CD4-positive, alpha-beta memory T cell (primary cell): ENCODE measurements at regions not wholly inside any gene's neighbourhood (a gene's known extent, or its start where the extent isn't known, plus 50 kb on each side); places are given as distances from the start of the nearest gene placed in this dataset.

ENCODE experiments used
- CTCF ChIA-PET: fragments of 350-600 bp; sonication (Branson Sonifier 250); formaldehyde crosslinking; loops from one replicate; lab custom pipeline; 2021; ENCODE audit warnings: inconsistent platforms; ENCODE audit not compliant: partially characterized antibody; lab: Charles Lee
- POLR2A ChIA-PET: fragments of 350-600 bp; sonication (Branson Sonifier 250); formaldehyde crosslinking; loops from one replicate; lab custom pipeline; 2021; ENCODE audit not compliant: partially characterized antibody; lab: Charles Lee
- DNase-seq, 5 donors: peaks; one replicate each; pipeline versions ENCODE4 v3.0.0 to v3.0.0-alpha.2; 2020 to 2022; ENCODE audit warnings: mixed read lengths in 1 of 5
- H3K27ac ChIP-seq: one replicate; pipeline ENCODE4 v1.7.0; 2013; ENCODE audit warnings: low read depth, low read length
- H3K27me3 ChIP-seq: 2 replicates; pipeline ENCODE4 v1.7.0; 2013; ENCODE audit warnings: mild to moderate bottlenecking, low read length, moderate library complexity; ENCODE audit not compliant: insufficient read depth
- H3K36me3 ChIP-seq: 2 replicates; pipeline ENCODE4 v1.7.0; 2013; ENCODE audit warnings: mild to moderate bottlenecking, low read length, moderate library complexity; ENCODE audit not compliant: insufficient read depth
- H3K4me1 ChIP-seq: 2 replicates; pipeline ENCODE4 v1.7.0; 2013; ENCODE audit warnings: mild to moderate bottlenecking, low read length, moderate library complexity; ENCODE audit not compliant: insufficient read depth
- H3K4me3 ChIP-seq, 2 donors: one replicate each; pipeline ENCODE4 v1.7.0; 2013; ENCODE audit warnings: low read length in 2 of 2, mild to moderate bottlenecking in 1 of 2
- H3K9me3 ChIP-seq, 2 donors: one replicate each; pipeline ENCODE4 v1.7.0; 2013; ENCODE audit warnings: low read length in 2 of 2, control low read depth in 1 of 2; ENCODE audit not compliant: control insufficient read depth in 1 of 2
- H3K27ac Mint-ChIP-seq, 7 donors: one replicate each; pipeline ENCODE4 v1.8.0; 2020 to 2021; ENCODE audit warnings: mixed read lengths in 7 of 7, mild to moderate bottlenecking in 6 of 7, inconsistent platforms in 3 of 7, moderate library complexity in 3 of 7
- H3K27me3 Mint-ChIP-seq, 2 donors: one replicate each; pipeline ENCODE4 v1.8.0; 2020 to 2021; ENCODE audit warnings: mixed read lengths in 2 of 2
- H3K36me3 Mint-ChIP-seq, 2 donors: one replicate each; pipeline ENCODE4 v1.8.0; 2020 to 2021; ENCODE audit warnings: mixed read lengths in 2 of 2, inconsistent platforms in 1 of 2, mild to moderate bottlenecking in 1 of 2
- H3K4me1 Mint-ChIP-seq, 4 donors: one replicate each; pipeline ENCODE4 v1.8.0; 2020 to 2021; ENCODE audit warnings: mixed read lengths in 4 of 4, mild to moderate bottlenecking in 1 of 4
- H3K4me3 Mint-ChIP-seq, 8 donors: one replicate each; pipeline ENCODE4 v1.8.0; 2020 to 2021; ENCODE audit warnings: mixed read lengths in 8 of 8, mild to moderate bottlenecking in 7 of 8, moderate library complexity in 6 of 8, inconsistent platforms in 3 of 8
- H3K9me3 Mint-ChIP-seq, 8 donors: one replicate each; pipeline ENCODE4 v1.8.0; 2020 to 2021; ENCODE audit warnings: mixed read lengths in 8 of 8, mild to moderate bottlenecking in 5 of 8, inconsistent platforms in 3 of 8, moderate library complexity in 1 of 8
- intact Hi-C: fragments of 100-400 bp; cut with micrococcal nuclease; formaldehyde crosslinking; loops from one replicate; pipeline ENCODE4 v1.15.1; 2023

- intact Hi-C loops: no loop called here
- H3K27me3 Mint-ChIP-seq: no peaks in the 10 kb centered on the region
- CTCF ChIA-PET: no interaction called here
- H3K27me3 ChIP-seq: no peaks in the 10 kb centered on the region
- no peaks in the 10 kb centered on the region for H3K9me3 ChIP-seq
- H3K4me1 ChIP-seq: no peaks in the 10 kb centered on the region
- H3K36me3 Mint-ChIP-seq: no peaks in the 10 kb centered on the region
- no peak overlapping the region for H3K4me3 Mint-ChIP-seq
- H3K27ac ChIP-seq: no peak overlapping the region
- H3K9me3 Mint-ChIP-seq: peaks cover 0 to 3% (median 0%) of the 10 kb centered on the region in 8 donors
- DNase-seq: no peak
- no peak overlapping the region for H3K4me3 ChIP-seq
- no peak overlapping the region for H3K27ac Mint-ChIP-seq
- POLR2A ChIA-PET: no interaction called here
- H3K36me3 ChIP-seq: no peaks in the 10 kb centered on the region
- H3K4me1 Mint-ChIP-seq: no peaks in the 10 kb centered on the region
These were observed 196.6 kb upstream of the SALL3 start for GRCh38 chr18:78782951-78783563.

DNA sequence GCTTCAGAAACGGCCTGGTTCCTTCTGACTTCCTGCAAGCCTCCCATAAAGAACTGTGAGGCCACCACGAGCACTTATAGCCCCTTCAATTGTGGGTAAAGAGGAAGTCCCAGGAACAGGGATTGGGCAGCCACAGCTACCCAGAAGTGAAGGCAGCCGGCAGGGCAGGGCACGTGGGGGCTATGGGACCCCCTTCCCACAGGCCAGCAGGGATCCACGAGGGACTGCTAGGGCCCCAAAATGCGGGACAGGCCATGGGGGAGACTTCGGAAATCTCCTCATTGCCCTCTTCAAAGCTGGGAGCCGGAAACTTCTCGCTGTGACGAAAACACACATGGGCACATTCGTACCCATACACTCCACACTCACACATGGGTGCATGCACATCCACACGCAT, 196.1 kb upstream of the SALL3 start:
- H3K4me1 Mint-ChIP-seq: no peaks in the 10 kb centered on the region
- H3K9me3 Mint-ChIP-seq: peaks cover 0 to 3% (median 0%) of the 10 kb centered on the region in 8 donors
- Histone ChIP-seq H3K9me3 (no peaks in the 10 kb centered on the region), H3K36me3 (no peaks in the 10 kb centered on the region), H3K4me1 (no peaks in the 10 kb centered on the region), H3K27ac (no peak overlapping the region), H3K4me3 (no peak overlapping the region), H3K27me3 (no peaks in the 10 kb centered on the region)
- ChIA-PET CTCF (no interaction called here), POLR2A (no interaction called here)
- no peaks in the 10 kb centered on the region for H3K36me3 Mint-ChIP-seq
- no peaks in the 10 kb centered on the region for H3K27me3 Mint-ChIP-seq
- no peak overlapping the region for H3K27ac Mint-ChIP-seq
- intact Hi-C loops: no loop called here
- no peak for DNase-seq
- no peak overlapping the region for H3K4me3 Mint-ChIP-seq

DNA sequence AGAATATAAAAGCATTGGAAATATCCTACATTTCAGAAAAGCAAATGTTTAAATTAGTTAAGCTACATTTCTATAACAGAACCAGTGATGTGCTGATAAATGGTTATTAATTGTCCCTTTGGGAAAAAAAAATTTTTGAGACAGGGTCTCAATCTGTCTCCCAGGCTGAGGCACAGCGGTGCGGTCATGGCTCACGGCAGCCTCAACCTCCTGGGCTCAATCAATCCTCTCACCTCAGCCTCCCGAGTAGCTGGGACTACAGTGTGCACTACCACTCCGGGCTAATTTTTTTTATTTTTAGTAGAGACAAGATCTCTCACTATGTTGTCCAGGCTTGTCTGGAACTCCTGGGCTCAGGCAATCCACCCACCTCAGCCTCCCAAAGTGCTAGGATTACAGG, 194.8 kb upstream of the SALL3 start:
- H3K27ac ChIP-seq: no peak overlapping the region
- H3K4me3 ChIP-seq: no peak overlapping the region
- DNase-seq: no peak
- no peaks in the 10 kb centered on the region for H3K36me3 ChIP-seq
- no peaks in the 10 kb centered on the region for H3K9me3 ChIP-seq
- Mint-ChIP-seq H3K4me1 (no peaks in the 10 kb centered on the region), H3K9me3 (peaks cover 0 to 3% (median 0%) of the 10 kb centered on the region in 8 donors), H3K36me3 (no peaks in the 10 kb centered on the region), H3K4me3 (no peak overlapping the region), H3K27me3 (no peaks in the 10 kb centered on the region), H3K27ac (no peak overlapping the region)
- POLR2A ChIA-PET: no interaction called here
- no peaks in the 10 kb centered on the region for H3K4me1 ChIP-seq
- H3K27me3 ChIP-seq: no peaks in the 10 kb centered on the region
- intact Hi-C loops: no loop called here
- CTCF ChIA-PET: no interaction called here

DNA sequence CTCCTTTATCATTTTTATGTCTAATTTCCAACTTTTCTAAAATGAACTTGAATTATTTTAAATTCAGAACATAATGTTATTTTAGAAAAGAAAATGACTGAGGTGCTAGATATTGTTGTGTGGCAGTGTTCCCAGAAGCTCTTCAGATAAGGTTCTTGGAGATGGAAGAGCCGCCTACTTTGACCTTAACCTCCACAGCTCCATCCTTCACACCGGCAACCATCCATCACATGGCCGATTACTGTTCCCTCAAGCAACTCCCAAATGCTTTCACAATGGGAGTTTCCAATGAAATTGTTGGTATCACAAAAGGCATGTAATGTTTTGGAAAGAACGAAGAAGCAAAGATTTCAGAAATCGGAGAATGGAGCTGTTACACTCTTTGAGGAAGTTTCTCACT, 193.9 kb upstream of the SALL3 start:
- CTCF ChIA-PET: no interaction called here
- Histone ChIP-seq H3K4me3 (no peak overlapping the region), H3K9me3 (no peaks in the 10 kb centered on the region), H3K27me3 (no peaks in the 10 kb centered on the region), H3K36me3 (no peaks in the 10 kb centered on the region), H3K4me1 (no peaks in the 10 kb centered on the region), H3K27ac (no peak overlapping the region)
- Mint-ChIP-seq H3K27me3 (no peaks in the 10 kb centered on the region), H3K4me1 (no peaks in the 10 kb centered on the region), H3K9me3 (peaks cover 0 to 3% (median 0%) of the 10 kb centered on the region in 8 donors), H3K4me3 (no peak overlapping the region), H3K36me3 (no peaks in the 10 kb centered on the region), H3K27ac (no peak overlapping the region)
- intact Hi-C loops: no loop called here
- POLR2A ChIA-PET: no interaction called here
- no peak for DNase-seq

DNA sequence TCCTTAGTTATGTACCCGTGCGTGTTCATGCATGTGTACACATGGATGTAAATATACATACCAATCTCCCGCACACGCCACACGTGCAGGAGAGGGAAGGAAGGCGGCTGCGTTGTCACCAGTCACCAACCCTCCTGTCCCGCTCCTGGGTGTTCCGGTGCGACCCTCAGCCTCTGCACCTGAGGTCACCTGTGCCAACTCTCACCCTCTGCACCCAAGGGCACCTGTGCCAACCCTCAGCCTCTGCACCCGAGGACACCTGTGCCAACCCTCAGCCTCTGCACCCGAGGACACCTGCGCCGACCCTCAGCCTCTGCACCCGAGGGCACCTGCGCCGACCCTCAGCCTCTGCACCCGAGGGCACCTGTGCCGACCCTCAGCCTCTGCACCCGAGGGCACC, 192.8 kb upstream of the SALL3 start:
- CTCF ChIA-PET: no interaction called here
- H3K9me3 Mint-ChIP-seq: peaks cover 0 to 3% (median 0%) of the 10 kb centered on the region in 8 donors

DNA sequence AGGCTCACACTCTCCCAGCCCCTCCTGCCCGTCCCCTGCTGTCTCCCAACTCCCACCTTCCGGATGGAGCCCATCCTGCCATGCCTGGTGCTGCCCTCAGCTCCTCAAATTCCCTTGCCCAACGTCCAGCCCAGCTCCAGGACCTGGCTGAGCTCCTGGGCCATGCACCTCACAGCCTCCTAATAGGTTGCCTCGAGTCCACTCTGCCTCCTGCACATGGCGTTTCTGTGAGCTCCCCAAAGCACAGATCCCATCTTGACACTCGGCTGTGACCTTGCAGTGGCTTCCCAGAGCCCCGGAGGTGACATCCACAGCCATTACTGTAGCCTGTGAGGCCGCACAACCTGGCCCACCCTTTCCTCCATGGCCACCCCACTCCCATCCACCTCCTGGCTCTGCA, 191.9 kb upstream of the SALL3 start:
- H3K4me3 Mint-ChIP-seq: no peak overlapping the region
- H3K27ac ChIP-seq: no peak overlapping the region
- H3K4me1 Mint-ChIP-seq: no peaks in the 10 kb centered on the region
- no peaks in the 10 kb centered on the region for H3K36me3 ChIP-seq
- intact Hi-C loops: no loop called here
- no peak for DNase-seq
- H3K27me3 Mint-ChIP-seq: no peaks in the 10 kb centered on the region
- no peaks in the 10 kb centered on the region for H3K9me3 ChIP-seq
- H3K27me3 ChIP-seq: no peaks in the 10 kb centered on the region
- H3K9me3 Mint-ChIP-seq: peaks cover 0 to 3% (median 0%) of the 10 kb centered on the region in 8 donors
- H3K4me1 ChIP-seq: no peaks in the 10 kb centered on the region
- ChIA-PET CTCF (no interaction called here), POLR2A (no interaction called here)
- no peak overlapping the region for H3K27ac Mint-ChIP-seq
- no peaks in the 10 kb centered on the region for H3K36me3 Mint-ChIP-seq
- no peak overlapping the region for H3K4me3 ChIP-seq

More for the DNA sequence above, 192.8 kb upstream of the SALL3 start:
- Histone ChIP-seq H3K9me3 (no peaks in the 10 kb centered on the region), H3K36me3 (no peaks in the 10 kb centered on the region), H3K4me1 (no peaks in the 10 kb centered on the region), H3K4me3 (no peak overlapping the region), H3K27ac (no peak overlapping the region), H3K27me3 (no peaks in the 10 kb centered on the region)
- Mint-ChIP-seq H3K36me3 (no peaks in the 10 kb centered on the region), H3K27ac (peak overlapping the region in 1 of 7 donors; percentile 29), H3K27me3 (no peaks in the 10 kb centered on the region), H3K4me3 (no peak overlapping the region), H3K4me1 (no peaks in the 10 kb centered on the region)
- no peak for DNase-seq
- intact Hi-C loops: no loop called here
- POLR2A ChIA-PET: no interaction called here

DNA sequence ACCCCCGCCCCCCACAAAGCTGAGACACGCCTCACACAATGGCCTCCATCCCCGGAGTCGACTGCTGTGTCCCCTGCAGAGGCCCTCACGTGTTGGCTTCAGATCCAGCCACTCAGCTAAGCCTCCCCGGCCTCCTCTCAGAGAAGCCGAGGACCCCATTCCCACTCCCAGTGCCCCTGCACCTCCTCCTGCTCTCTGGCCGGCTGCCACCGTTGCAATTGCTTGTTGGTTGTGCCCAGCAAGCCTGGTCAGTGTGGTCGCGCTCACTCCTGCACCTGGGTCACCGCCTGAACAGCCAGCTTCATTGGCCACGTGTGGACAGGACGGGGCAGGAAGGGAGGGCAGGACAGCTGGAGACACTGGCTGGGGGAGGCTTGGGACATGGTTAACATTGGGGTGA, 191.5 kb upstream of the SALL3 start:
- Mint-ChIP-seq H3K9me3 (peaks cover 0 to 3% (median 0%) of the 10 kb centered on the region in 8 donors), H3K4me3 (no peak overlapping the region), H3K36me3 (no peaks in the 10 kb centered on the region), H3K27ac (no peak overlapping the region), H3K4me1 (no peaks in the 10 kb centered on the region), H3K27me3 (no peaks in the 10 kb centered on the region)
- Histone ChIP-seq H3K4me1 (no peaks in the 10 kb centered on the region), H3K36me3 (no peaks in the 10 kb centered on the region), H3K4me3 (no peak overlapping the region), H3K27me3 (no peaks in the 10 kb centered on the region), H3K9me3 (no peaks in the 10 kb centered on the region), H3K27ac (no peak overlapping the region)
- no peak for DNase-seq
- POLR2A ChIA-PET: no interaction called here
- CTCF ChIA-PET: no interaction called here
- intact Hi-C loops: no loop called here

GRCh38 chr18:78789850-78790249, 189.8 kb upstream of the SALL3 start:
- no peak for DNase-seq
- no peaks in the 10 kb centered on the region for H3K27me3 Mint-ChIP-seq
- no peak overlapping the region for H3K4me3 Mint-ChIP-seq
- no peaks in the 10 kb centered on the region for H3K36me3 Mint-ChIP-seq
- Histone ChIP-seq H3K27ac (no peak overlapping the region), H3K36me3 (no peaks in the 10 kb centered on the region), H3K9me3 (no peaks in the 10 kb centered on the region), H3K4me1 (no peaks in the 10 kb centered on the region), H3K4me3 (no peak overlapping the region), H3K27me3 (no peaks in the 10 kb centered on the region)
- H3K27ac Mint-ChIP-seq: no peak overlapping the region
- intact Hi-C loops: no loop called here
- H3K9me3 Mint-ChIP-seq: no peaks in the 10 kb centered on the region
- no peaks in the 10 kb centered on the region for H3K4me1 Mint-ChIP-seq
- ChIA-PET CTCF (no interaction called here), POLR2A (no interaction called here)
